ENCODE measurements at regions not wholly inside any gene's neighbourhood (a gene's known extent, or its start where the extent isn't known, plus 50 kb on each side); places are given as distances from the start of the nearest gene placed in this dataset.

DNA sequence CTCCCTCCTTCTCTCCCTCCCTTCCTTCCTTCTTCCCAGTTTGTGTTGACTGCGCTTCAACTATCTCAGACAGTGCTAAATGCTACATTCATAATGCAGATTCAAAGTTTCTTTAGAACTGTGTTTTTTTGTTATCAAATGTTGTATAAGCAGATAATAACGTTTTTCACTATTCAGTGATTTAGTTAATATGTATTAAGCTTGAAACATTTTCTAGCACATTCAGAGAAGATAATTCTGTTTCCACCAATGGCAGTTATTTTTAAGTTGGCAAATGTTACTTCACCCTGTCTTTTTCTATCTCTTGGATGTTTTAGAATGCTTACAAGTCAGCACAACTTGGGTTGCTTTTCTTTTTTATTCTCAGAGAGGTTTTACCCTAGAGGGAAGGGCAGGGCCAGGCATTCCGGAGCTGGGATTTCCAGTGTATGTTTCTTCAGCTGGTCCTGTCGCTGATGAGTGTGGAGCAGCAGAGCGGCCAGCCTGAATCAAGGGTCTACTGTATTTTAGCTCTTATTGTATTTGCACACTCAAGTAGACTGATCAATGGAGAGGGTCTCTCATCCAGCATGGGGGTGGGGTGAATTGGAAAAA lies 162.3 kb upstream of the ARHGAP20 start:
- intact Hi-C loops (cut with DNase I) = no loop called here
- no peaks in the 10 kb centered on the region for H3K36me3 ChIP-seq
- TF ChIP-seq POLR2A (IDR thresholded peaks at IDR 0.05) = no peak
- TF ChIP-seq, protein P1, sequence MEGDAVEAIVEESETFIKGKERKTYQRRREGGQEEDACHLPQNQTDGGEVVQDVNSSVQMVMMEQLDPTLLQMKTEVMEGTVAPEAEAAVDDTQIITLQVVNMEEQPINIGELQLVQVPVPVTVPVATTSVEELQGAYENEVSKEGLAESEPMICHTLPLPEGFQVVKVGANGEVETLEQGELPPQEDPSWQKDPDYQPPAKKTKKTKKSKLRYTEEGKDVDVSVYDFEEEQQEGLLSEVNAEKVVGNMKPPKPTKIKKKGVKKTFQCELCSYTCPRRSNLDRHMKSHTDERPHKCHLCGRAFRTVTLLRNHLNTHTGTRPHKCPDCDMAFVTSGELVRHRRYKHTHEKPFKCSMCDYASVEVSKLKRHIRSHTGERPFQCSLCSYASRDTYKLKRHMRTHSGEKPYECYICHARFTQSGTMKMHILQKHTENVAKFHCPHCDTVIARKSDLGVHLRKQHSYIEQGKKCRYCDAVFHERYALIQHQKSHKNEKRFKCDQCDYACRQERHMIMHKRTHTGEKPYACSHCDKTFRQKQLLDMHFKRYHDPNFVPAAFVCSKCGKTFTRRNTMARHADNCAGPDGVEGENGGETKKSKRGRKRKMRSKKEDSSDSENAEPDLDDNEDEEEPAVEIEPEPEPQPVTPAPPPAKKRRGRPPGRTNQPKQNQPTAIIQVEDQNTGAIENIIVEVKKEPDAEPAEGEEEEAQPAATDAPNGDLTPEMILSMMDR (IDR thresholded peaks at IDR 0.05) = no peak
- H3K4me3 ChIP-seq = no peak overlapping the region
- no peak overlapping the region for H3K27ac ChIP-seq
- 73% methylated on average over 5 of the region's 5 CpGs for WGBS (ENCODE audit: insufficient coverage, low coverage, low lambda C conversion rate, missing lambda C conversion rate)
- no peak for DNase-seq
- no peaks in the 10 kb centered on the region for H3K27me3 ChIP-seq
- H3K9me3 ChIP-seq = no peaks in the 10 kb centered on the region
- no peaks in the 10 kb centered on the region for H3K4me1 ChIP-seq
- ATAC-seq = no peak

DNA sequence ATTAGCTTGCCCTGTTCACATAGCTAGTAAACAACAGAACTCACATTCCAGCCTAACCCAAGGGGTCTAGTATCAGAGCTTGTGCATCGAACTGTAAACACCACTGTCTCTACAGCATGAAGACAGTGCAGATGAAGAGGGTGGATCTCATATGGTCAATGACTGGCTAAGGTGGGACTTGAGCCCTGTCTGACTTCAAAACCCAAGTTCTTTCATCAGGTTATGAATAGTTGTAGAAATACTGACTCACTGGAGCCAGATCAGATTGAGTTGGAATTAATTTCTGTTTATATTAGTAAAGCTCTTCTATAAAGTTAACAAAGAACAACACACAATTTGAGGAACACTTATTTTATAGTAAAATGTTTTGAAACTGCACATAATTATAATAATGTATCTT lies 161.7 kb upstream of the ARHGAP20 start:
- H3K36me3 ChIP-seq = no peaks in the 10 kb centered on the region
- no peaks in the 10 kb centered on the region for H3K4me1 ChIP-seq
- intact Hi-C loops (cut with DNase I) = no loop called here
- no peak overlapping the region for H3K4me3 ChIP-seq
- no peaks in the 10 kb centered on the region for H3K9me3 ChIP-seq
- 60% methylated on average over 1 of the region's 1 CpG for WGBS (ENCODE audit: insufficient coverage, low coverage, low lambda C conversion rate, missing lambda C conversion rate)
- H3K27ac ChIP-seq = no peak overlapping the region
- ATAC-seq (no peak), DNase-seq (no peak)
- no peaks in the 10 kb centered on the region for H3K27me3 ChIP-seq
- TF ChIP-seq POLR2A (IDR thresholded peaks at IDR 0.05) = no peak
- TF ChIP-seq, protein P1 (IDR thresholded peaks at IDR 0.05) = no peak

DNA sequence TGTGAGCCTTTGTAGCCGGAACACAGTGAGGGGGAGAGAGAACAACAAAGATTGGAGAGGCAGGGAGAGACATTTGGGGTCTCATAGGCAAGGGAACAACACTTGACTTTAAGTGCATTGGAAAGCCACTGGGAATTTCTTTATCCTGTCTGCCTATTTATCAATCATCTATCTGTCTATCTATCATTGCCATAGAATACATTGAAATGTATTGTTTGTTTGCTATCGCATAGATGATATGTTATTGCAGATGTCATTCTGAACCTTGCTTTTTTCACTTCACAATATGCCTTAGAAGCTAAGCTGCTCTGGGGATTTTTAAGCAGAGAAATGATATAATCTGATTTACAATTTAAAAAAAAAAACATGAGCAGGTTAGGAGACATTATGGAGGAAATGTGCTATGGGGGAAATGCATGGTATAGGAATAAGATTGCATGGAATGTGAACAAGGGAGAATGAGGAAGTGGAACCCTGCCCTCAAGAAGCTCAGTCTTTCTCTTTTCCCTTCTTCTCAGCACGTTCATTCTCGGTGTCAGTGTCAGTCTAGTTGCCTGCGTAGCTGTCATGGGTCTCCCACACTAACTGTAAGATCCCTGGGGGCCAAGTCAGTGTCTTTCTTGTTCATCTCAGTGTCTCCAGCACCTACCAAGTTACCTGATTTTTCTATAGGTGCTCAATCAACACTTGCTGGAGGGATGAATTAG lies 158.7 kb upstream of the ARHGAP20 start:
- Histone ChIP-seq H3K4me3 (no peak overlapping the region), H3K36me3 (no peaks in the 10 kb centered on the region), H3K27ac (no peak overlapping the region), H3K4me1 (no peaks in the 10 kb centered on the region), H3K9me3 (no peaks in the 10 kb centered on the region), H3K27me3 (no peaks in the 10 kb centered on the region)
- 53% methylated on average over 5 of the region's 5 CpGs for WGBS (ENCODE audit: insufficient coverage, low coverage, low lambda C conversion rate, missing lambda C conversion rate)
- TF ChIP-seq POLR2A (IDR thresholded peaks at IDR 0.05) = no peak
- TF ChIP-seq, protein P1 (IDR thresholded peaks at IDR 0.05) = no peak
- no peak for ATAC-seq
- DNase-seq = no peak
- intact Hi-C loops (cut with DNase I) = no loop called here

DNA sequence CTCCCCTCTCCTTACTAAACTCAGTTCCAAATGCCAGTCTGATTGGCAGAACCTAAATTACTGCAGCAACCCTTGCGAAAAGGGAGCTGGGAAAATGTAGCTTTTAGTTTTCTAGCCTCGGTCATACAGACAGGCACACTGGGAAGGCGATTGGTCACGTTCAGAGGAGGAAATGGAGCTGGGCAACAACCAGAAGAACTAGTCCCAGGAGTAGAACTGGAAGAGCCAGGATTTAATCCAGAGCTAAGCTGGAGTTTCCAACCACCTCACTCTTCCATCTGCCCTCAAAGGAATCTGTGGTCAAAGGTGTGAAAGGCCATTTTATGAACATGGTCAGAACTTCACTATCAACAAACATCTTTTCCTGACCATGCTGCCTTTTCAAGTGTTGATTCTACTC lies 155.7 kb upstream of the ARHGAP20 start:
- Histone ChIP-seq H3K27ac (no peak overlapping the region), H3K27me3 (no peaks in the 10 kb centered on the region), H3K4me3 (no peak overlapping the region), H3K36me3 (no peaks in the 10 kb centered on the region), H3K9me3 (no peaks in the 10 kb centered on the region), H3K4me1 (no peaks in the 10 kb centered on the region)
- WGBS (ENCODE audit: insufficient coverage, low coverage, low lambda C conversion rate, missing lambda C conversion rate) = 86% methylated on average over 3 of the region's 4 CpGs
- TF ChIP-seq, protein P1 (IDR thresholded peaks at IDR 0.05) = no peak
- no peak for TF ChIP-seq POLR2A (IDR thresholded peaks at IDR 0.05)
- intact Hi-C loops (cut with DNase I) = no loop called here
- ATAC-seq = no peak
- no peak for DNase-seq
